SK-N-SH (cell line): ENCODE measurements at regions not wholly inside any gene's neighbourhood (a gene's known extent, or its start where the extent isn't known, plus 50 kb on each side); places are given as distances from the start of the nearest gene placed in this dataset.
"Not testable (repeated sequence)": the region's sequence is repeated elsewhere in the genome, so short reads cannot be mapped to it uniquely, and the experiment has no call there.

Experiments
- CTCF ChIA-PET: fragments of 300-600, 350-600 bp; formaldehyde crosslinking; extraction: SDS; loops from one replicate; lab custom pipeline; 2021; lab: Yijun Ruan, JAX
- POLR2A ChIA-PET: fragments of 350-600 bp; sonication (Branson Sonifier 250); formaldehyde crosslinking; extraction: SDS; loops from one replicate; lab custom pipeline; 2020; ENCODE audit warnings: antibody characterized with exemption, inconsistent platforms; lab: Yijun Ruan, JAX
- DNase-seq: peaks from one replicate; pipeline ENCODE4 v3.0.0; 2012
- H2AFZ ChIP-seq: fragments of 200-600 bp; sonication (generic); 2 replicates; pipeline ENCODE4 v1.8.1; 2016; ENCODE audit warnings: antibody characterized with exemption, mild to moderate bottlenecking, low read depth
- H3F3A ChIP-seq: fragments of 200-600 bp; sonication (generic); replicated peaks from 2 replicates; pipeline ENCODE3; 2016; ENCODE audit warnings: antibody characterized with exemption, mild to moderate bottlenecking; ENCODE audit not compliant: insufficient read depth
- H3K27ac ChIP-seq, 2 experiments: fragments of 200-500 bp in 1 of 2; fragments of 200-600 bp in 1 of 2; sonication (Bioruptor generic) in 1 of 2; sonication (generic), shearing (Covaris generic) in 1 of 2; 2 replicates each; pipeline versions ENCODE4 v1.5.1 to v1.6.1; 2014 to 2016; ENCODE audit warnings: low read depth in 2 of 2, inconsistent platforms in 1 of 2, low read length in 1 of 2, mild to moderate bottlenecking in 1 of 2, mixed read lengths in 1 of 2
- H3K27me3 ChIP-seq: fragments of 200-600 bp; sonication (generic), shearing (Covaris generic); 2 replicates; pipeline ENCODE4 v1.6.1; 2016; ENCODE audit warnings: mixed run types; ENCODE audit not compliant: insufficient read depth
- H3K36me3 ChIP-seq, 2 experiments: fragments of 200-500 bp in 1 of 2; fragments of 200-600 bp in 1 of 2; sonication (Bioruptor generic) in 1 of 2; sonication (generic) in 1 of 2; replicated peaks in 1 of 2; 2 replicates each; pipeline versions ENCODE3 to v1.5.1; 2014 to 2016; ENCODE audit warnings: low read length in 1 of 2, mild to moderate bottlenecking in 1 of 2; ENCODE audit not compliant: insufficient read depth in 2 of 2, control insufficient read depth in 1 of 2
- H3K4me1 ChIP-seq, 2 experiments: fragments of 200-500 bp in 1 of 2; fragments of 200-600 bp in 1 of 2; sonication (Bioruptor generic) in 1 of 2; sonication (generic), shearing (Covaris generic) in 1 of 2; 2 replicates each; pipeline versions ENCODE4 v1.5.1 to v1.6.1; 2014 to 2016; ENCODE audit warnings: low read depth in 1 of 2, low read length in 1 of 2, mixed run types in 1 of 2; ENCODE audit not compliant: insufficient read depth in 2 of 2, control insufficient read depth in 1 of 2
- H3K4me2 ChIP-seq: fragments of 200-600 bp; sonication (generic), shearing (Covaris generic); 2 replicates; pipeline ENCODE4 v1.6.1; 2017; ENCODE audit warnings: mixed run types
- H3K4me3 ChIP-seq, 2 experiments: fragments of 200-500 bp in 1 of 2; fragments of 200-600 bp in 1 of 2; sonication (Bioruptor generic) in 1 of 2; sonication (generic), shearing (Covaris generic) in 1 of 2; 2 replicates each; pipeline versions ENCODE4 v1.5.1 to v1.8.1; 2014 to 2016; ENCODE audit warnings: low read depth in 2 of 2, inconsistent platforms in 1 of 2, low read length in 1 of 2, mild to moderate bottlenecking in 1 of 2, mixed read lengths in 1 of 2, moderate library complexity in 1 of 2
- H3K79me2 ChIP-seq: fragments of 200-600 bp; sonication (generic); 2 replicates; pipeline ENCODE4 v1.8.1; 2017; ENCODE audit warnings: mild to moderate bottlenecking; ENCODE audit not compliant: insufficient read depth
- H3K9ac ChIP-seq: fragments of 200-600 bp; sonication (generic); 2 replicates; pipeline ENCODE4 v1.6.1; 2017; ENCODE audit warnings: mixed run types
- H3K9me2 ChIP-seq: fragments of 200-600 bp; sonication (generic); 2 replicates; pipeline ENCODE4 v1.6.1; 2017; ENCODE audit warnings: mixed run types
- H3K9me3 ChIP-seq: fragments of 200-600 bp; sonication (generic); 2 replicates; pipeline ENCODE4 v1.6.1; 2017; ENCODE audit warnings: mixed run types, mild to moderate bottlenecking, moderate library complexity
- H4K20me1 ChIP-seq: fragments of 200-600 bp; sonication (generic); 2 replicates; pipeline ENCODE4 v1.6.1; 2017; ENCODE audit warnings: mild to moderate bottlenecking, mixed run types; ENCODE audit not compliant: insufficient read depth
- WGBS: methylation state at CpG from one replicate; pipeline ENCODE4 v1.1.6; 2017; ENCODE audit warnings: low lambda C conversion rate; 5-methylcytosine and 5-hydroxymethylcytosine counted together

DNA sequence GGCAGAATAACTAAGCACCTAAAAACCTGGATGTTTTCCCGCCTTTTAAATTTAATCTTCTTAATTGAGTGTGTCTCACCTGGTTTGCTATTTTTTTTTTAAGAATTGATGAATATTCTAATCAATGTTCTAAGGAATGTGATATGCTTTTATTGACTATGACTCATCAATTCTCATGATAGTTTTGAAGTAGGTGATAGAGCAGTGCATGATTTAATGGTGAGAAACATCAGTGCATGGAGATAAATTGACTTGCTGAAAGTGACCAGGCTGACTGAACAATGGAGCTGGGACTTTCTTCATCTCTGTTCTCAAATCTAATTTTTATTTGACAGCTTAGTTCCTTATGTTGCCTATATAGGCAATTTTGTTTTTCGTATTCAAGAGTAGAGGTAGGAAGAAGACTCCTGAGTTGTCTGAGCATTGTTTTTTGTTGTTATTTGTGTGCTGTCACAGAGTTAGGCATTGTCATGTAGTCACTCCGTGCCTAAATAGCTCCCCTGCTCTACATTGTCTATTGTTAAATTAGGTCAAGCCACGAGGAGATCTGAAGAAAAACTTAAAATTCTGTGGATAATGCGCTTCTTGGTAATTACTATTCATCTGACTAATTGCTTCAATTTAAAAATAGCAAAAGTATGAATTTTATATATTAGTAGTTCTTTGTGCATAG lies 59.0 kb upstream of the NUTM2F start:
- CTCF ChIA-PET, H3K27ac ChIP-seq, H3K27me3 ChIP-seq, H3K9ac ChIP-seq, H3K4me1 ChIP-seq, H3K36me3 ChIP-seq, H2AFZ ChIP-seq, DNase-seq, H3K4me2 ChIP-seq, POLR2A ChIA-PET, H3F3A ChIP-seq, H3K4me3 ChIP-seq, H3K9me3 ChIP-seq, H3K9me2 ChIP-seq: not testable (repeated sequence)
- Histone ChIP-seq H4K20me1 (peaks cover 20% of the 10 kb centered on the region), H3K79me2 (peaks cover 44% of the 10 kb centered on the region)
- 97% methylated on average over 5 of the region's 5 CpGs for WGBS

DNA sequence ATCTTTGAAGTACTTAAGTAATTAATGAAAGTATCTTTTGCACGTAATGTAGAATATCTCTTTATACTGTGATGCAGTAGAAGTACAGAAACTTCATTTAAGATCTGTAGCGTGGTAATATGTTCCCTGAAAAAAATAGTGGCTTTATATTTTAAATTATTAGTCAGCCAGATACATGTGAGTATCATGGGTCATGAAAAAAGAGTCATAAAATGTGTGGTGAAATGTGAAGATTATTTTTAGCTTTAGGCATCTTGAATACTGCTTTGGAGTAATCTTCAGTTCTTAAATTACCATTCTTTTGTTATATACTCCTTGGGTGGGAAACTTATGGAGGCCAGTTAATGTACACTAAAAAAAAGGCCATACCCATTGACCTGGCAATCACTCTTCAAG lies 59.6 kb upstream of the NUTM2F start:
- H3K9me3 ChIP-seq, H3K4me2 ChIP-seq, H3K4me3 ChIP-seq, H3F3A ChIP-seq, H3K9me2 ChIP-seq, H3K9ac ChIP-seq, CTCF ChIA-PET, H3K36me3 ChIP-seq, H3K4me1 ChIP-seq, POLR2A ChIA-PET, H3K27me3 ChIP-seq, H3K27ac ChIP-seq, H2AFZ ChIP-seq, DNase-seq: not testable (repeated sequence)
- peaks cover 42% of the 10 kb centered on the region for H3K79me2 ChIP-seq
- 93% methylated on average over 2 of the region's 2 CpGs for WGBS
- peaks cover 17% of the 10 kb centered on the region for H4K20me1 ChIP-seq

DNA sequence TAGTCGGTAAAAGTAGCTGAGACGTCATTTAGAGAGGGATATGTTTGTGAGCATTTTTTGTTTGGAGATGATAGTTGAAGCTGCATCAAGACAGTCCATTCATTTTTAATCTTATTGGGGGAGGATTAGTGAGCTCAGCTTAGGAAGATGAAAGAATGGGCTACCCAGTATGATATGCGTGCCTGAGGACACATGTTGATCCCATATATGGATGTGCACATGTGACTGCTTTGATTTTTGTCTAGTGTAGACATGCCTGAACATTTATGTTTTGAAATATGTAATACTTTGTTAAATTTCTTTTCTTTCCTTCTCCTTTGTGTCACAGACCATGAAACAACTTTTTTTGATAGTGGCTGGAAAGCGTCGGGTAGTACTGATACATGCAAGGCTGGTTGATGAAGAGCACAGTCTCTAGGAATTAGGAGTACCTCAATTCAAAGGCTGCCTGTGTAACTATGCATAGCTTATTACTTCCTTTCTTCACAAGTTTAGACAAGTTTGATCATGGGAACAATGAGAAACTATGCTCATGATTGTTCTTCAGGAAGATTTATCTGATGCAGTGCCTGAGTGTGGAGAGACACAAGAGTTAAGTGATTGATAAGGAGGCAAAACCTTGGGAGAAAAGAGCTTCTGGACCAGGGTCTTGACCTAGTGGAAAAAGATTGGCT lies 62.1 kb upstream of the NUTM2F start:
- H3K4me3 ChIP-seq, H3F3A ChIP-seq, H3K9me3 ChIP-seq, H3K4me1 ChIP-seq, H3K4me2 ChIP-seq, H3K36me3 ChIP-seq, POLR2A ChIA-PET, H3K27me3 ChIP-seq, H2AFZ ChIP-seq, DNase-seq, CTCF ChIA-PET, H3K27ac ChIP-seq, H3K9ac ChIP-seq, H3K9me2 ChIP-seq: not testable (repeated sequence)
- H4K20me1 ChIP-seq: peaks cover 10% of the 10 kb centered on the region; the same call in 1 of the 2 replicates
- H3K79me2 ChIP-seq: peaks cover 26% of the 10 kb centered on the region; the same call in 1 of the 2 replicates
- 94% methylated on average over 3 of the region's 5 CpGs for WGBS

DNA sequence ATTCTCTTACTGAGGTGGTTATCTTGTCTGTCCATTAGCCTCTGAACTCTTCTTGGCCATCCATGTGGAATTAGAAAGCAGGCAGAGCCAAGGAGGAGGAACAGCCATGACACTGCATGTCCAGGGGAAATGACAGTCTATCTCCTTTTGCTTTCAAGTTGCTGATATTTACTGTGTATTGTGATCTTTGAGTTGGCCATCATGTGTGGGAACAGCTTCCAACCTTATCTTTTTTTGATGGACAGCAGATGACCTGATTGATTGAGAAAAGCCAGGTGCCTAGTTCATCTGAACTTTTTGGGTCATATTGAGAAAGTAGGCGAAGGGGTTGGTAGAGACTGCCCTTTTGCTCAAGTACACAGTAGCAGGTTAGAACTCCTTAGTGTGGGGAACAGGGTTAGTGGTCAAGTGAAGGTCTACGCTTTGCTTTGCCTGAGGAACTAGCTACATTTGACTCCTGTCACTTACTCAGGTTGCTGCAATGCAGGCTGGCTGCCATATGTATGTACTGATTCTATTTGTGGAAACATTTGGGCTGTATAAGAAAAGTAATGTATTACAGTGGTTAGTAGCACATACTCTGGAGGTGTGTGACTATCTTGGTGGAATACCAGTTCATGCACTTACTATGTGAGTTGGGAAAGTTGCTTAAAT lies 64.7 kb upstream of the NUTM2F start:
- H3K27me3 ChIP-seq, H3F3A ChIP-seq, H2AFZ ChIP-seq, DNase-seq, CTCF ChIA-PET, H3K9ac ChIP-seq, H3K27ac ChIP-seq, H3K36me3 ChIP-seq, H3K9me2 ChIP-seq, H3K4me1 ChIP-seq, POLR2A ChIA-PET, H3K9me3 ChIP-seq, H4K20me1 ChIP-seq, H3K4me2 ChIP-seq, H3K4me3 ChIP-seq: not testable (repeated sequence)
- H3K79me2 ChIP-seq: peaks cover 24% of the 10 kb centered on the region
- WGBS: no CpG with 5 or more reads among the region's 2 CpGs

DNA sequence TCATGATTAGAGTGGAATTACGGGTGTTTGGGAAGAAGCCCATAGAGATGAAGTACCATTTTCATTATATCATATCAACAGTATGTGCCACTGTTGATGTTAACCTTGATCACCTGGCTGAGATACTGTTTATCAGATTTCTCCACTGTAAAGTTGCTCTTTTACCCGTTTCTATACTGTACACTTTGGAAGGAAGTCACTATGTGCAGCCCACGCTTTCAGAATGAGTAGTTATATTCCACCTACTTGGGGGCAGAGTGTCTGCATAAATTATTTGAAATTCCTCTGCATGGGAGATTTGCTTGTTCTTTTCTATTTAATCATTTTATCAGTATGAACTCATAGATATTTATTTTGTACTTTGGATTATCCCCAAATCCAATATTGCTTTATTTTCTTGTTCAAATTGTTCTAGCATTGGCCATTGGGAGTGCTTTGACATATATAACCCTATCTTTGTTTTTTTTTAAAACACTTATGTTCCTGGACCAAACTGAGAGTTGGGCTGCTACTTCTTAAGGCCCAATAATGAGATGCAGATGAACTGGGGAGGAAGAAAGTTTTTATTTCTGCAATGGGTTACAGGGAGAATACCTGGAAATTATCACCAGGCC lies 69.4 kb upstream of the NUTM2F start:
- H3K9ac ChIP-seq, H3K9me2 ChIP-seq, H4K20me1 ChIP-seq, H3K4me1 ChIP-seq, H3K27ac ChIP-seq, CTCF ChIA-PET, H3K9me3 ChIP-seq, H3K4me2 ChIP-seq, DNase-seq, H3K36me3 ChIP-seq, H2AFZ ChIP-seq, H3K27me3 ChIP-seq, POLR2A ChIA-PET, H3F3A ChIP-seq, H3K4me3 ChIP-seq: not testable (repeated sequence)
- WGBS: 97% methylated on average over 3 of the region's 3 CpGs
- H3K79me2 ChIP-seq: peaks cover 19% of the 10 kb centered on the region

DNA sequence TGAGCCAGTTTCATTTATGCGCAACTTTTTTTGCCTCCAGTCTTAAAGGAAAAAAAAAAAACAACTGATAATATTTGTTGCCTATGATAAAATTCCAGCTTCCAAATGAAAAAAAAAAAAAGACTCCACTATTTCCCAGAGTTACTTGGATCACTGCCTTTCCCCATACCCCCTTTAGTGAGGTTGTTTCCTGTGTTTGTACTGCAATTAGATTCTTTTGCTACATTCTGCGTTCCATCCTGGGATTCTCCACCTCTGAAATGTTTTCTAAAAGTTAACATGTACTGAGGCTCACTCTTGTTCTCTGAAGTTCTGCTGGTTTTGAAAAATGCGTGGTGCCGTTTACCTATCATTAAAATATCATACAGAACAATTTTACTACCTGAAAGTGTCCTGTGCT lies 72.0 kb upstream of the NUTM2F start:
- H3K79me2 ChIP-seq: peaks cover 35% of the 10 kb centered on the region
- H3K27ac ChIP-seq, H4K20me1 ChIP-seq, DNase-seq, H3F3A ChIP-seq, H3K27me3 ChIP-seq, H3K36me3 ChIP-seq, H3K4me2 ChIP-seq, POLR2A ChIA-PET, H3K9me3 ChIP-seq, H3K4me1 ChIP-seq, CTCF ChIA-PET, H3K9ac ChIP-seq, H3K4me3 ChIP-seq, H3K9me2 ChIP-seq, H2AFZ ChIP-seq: not testable (repeated sequence)
- WGBS: 100% methylated on average over 4 of the region's 4 CpGs
